AG04450 (cell line): ENCODE measurements at regions not wholly inside any gene's neighbourhood (a gene's known extent, or its start where the extent isn't known, plus 50 kb on each side); places are given as distances from the start of the nearest gene placed in this dataset.

ENCODE experiments used
- CTCF ChIA-PET: fragments of 300-600, 350-600 bp; formaldehyde crosslinking; extraction: SDS; loops from one replicate; lab custom pipeline; 2022; ENCODE audit warnings: antibody characterized with exemption, inconsistent platforms; lab: Charles Lee
- POLR2A ChIA-PET: fragments of 350-600 bp; formaldehyde crosslinking; extraction: SDS; loops from one replicate; lab custom pipeline; 2021; ENCODE audit warnings: antibody characterized with exemption, inconsistent platforms; lab: Yijun Ruan, JAX
- DNase-seq: peaks from one replicate; pipeline ENCODE4 v3.0.0-alpha.2; 2011; ENCODE audit warnings: low read depth, low spot score
- H3K27ac ChIP-seq: one replicate; pipeline ENCODE4 v1.5.1; 2012; ENCODE audit warnings: low read depth, low read length, control low read depth
- H3K27me3 ChIP-seq: one replicate; pipeline ENCODE4 v1.6.0; 2012; ENCODE audit warnings: low read length; ENCODE audit not compliant: control insufficient read depth, insufficient read depth
- H3K4me3 ChIP-seq: 2 replicates; pipeline ENCODE4 v1.5.1; 2011; ENCODE audit warnings: mild to moderate bottlenecking, low read depth, low read length, control low read depth
- H3K9me3 ChIP-seq: 2 replicates; pipeline ENCODE4 v1.5.1; 2012; ENCODE audit warnings: low read length; ENCODE audit not compliant: control insufficient read depth, insufficient read depth
- TF ChIP-seq, protein P1 (sequence below): IDR thresholded peaks from 2 replicates; pipeline ENCODE4 v1.5.1; 2011; ENCODE audit warnings: low read depth, low read length, control low read depth, inconsistent platforms

GRCh38 chr12:112586148-112586783 lies 167.5 kb downstream of the PTPN11 start:
- ChIA-PET POLR2A (no interaction called here), CTCF (no interaction called here)
- no peaks in the 10 kb centered on the region; the same call in 1 of the 2 replicates for H3K9me3 ChIP-seq
- no peak overlapping the region for H3K27ac ChIP-seq
- DNase-seq: no peak
- no peaks in the 10 kb centered on the region for H3K27me3 ChIP-seq
- TF ChIP-seq, protein P1, sequence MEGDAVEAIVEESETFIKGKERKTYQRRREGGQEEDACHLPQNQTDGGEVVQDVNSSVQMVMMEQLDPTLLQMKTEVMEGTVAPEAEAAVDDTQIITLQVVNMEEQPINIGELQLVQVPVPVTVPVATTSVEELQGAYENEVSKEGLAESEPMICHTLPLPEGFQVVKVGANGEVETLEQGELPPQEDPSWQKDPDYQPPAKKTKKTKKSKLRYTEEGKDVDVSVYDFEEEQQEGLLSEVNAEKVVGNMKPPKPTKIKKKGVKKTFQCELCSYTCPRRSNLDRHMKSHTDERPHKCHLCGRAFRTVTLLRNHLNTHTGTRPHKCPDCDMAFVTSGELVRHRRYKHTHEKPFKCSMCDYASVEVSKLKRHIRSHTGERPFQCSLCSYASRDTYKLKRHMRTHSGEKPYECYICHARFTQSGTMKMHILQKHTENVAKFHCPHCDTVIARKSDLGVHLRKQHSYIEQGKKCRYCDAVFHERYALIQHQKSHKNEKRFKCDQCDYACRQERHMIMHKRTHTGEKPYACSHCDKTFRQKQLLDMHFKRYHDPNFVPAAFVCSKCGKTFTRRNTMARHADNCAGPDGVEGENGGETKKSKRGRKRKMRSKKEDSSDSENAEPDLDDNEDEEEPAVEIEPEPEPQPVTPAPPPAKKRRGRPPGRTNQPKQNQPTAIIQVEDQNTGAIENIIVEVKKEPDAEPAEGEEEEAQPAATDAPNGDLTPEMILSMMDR: no peak
- H3K4me3 ChIP-seq: no peak overlapping the region

DNA sequence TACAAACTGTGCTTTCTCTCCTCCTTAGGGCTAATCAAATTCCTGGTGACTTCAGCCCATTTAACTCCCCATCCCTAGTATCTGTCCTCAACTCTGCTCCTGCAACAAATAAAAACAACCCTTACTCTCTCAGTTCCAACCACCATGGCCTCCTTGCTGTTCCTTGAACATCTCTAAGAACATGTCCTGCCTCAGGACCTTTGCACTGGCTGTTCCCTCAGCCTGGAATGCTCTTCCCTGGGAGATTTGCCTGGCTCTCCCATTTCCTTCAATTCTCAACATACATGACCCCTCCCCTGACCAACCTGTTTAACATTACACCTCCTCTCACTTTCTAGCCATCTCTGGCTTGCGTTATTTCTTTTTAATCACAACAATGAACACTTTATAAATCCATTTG lies 170.5 kb downstream of the PTPN11 start:
- Histone ChIP-seq H3K9me3 (no peaks in the 10 kb centered on the region; the same call in 1 of the 2 replicates), H3K27ac (no peak overlapping the region), H3K4me3 (no peak overlapping the region), H3K27me3 (no peaks in the 10 kb centered on the region)
- CTCF ChIA-PET: no interaction called here
- TF ChIP-seq, protein P1: no peak
- DNase-seq: no peak
- POLR2A ChIA-PET: no interaction called here

DNA sequence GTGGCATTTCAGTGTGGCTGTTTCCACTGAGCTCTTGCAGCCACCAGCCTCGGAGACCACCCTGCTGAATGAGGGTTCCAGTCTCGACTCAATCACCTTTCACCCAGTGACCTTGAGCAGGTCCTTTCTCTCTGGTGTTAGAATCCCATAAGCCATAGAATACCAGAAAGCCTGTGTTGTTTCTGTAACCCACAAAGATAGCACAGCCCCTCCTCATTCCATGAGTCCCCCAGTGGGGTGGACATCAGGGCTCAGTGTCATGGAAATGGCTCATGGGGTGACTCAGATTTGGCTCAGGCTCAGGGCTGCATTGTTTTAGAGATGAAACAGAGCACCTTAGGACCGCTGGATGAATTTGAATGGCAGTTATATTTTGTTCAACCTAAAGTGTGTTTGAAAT lies 171.5 kb downstream of the PTPN11 start:
- no peak for DNase-seq
- CTCF ChIA-PET: no interaction called here
- Histone ChIP-seq H3K4me3 (no peak overlapping the region), H3K27ac (no peak overlapping the region), H3K9me3 (no peaks in the 10 kb centered on the region), H3K27me3 (no peaks in the 10 kb centered on the region)
- POLR2A ChIA-PET: no interaction called here
- TF ChIP-seq, protein P1: no peak

DNA sequence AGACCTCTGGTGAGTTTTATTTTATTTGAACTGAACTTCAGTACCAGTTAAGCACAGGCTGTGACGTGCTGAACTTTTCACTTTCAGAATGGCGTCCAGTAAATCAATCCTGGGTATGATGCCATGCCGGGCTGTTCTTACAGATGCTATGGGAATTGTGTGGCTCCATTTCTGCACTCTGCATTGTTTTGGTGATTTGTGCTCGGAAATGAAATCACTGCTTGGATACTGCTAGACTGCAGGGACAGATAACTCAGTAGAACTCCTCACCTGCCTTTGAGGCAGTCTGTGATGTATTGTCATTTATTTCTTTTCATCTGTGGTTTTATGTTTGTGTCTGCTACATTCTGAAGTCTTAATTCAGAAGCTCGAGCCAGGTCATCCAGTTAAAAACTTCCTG lies 172.7 kb downstream of the PTPN11 start:
- Histone ChIP-seq H3K27ac (no peak overlapping the region), H3K4me3 (no peak overlapping the region), H3K27me3 (no peaks in the 10 kb centered on the region), H3K9me3 (no peaks in the 10 kb centered on the region)
- TF ChIP-seq, protein P1: no peak
- no peak for DNase-seq
- CTCF ChIA-PET: no interaction called here
- POLR2A ChIA-PET: no interaction called here

DNA sequence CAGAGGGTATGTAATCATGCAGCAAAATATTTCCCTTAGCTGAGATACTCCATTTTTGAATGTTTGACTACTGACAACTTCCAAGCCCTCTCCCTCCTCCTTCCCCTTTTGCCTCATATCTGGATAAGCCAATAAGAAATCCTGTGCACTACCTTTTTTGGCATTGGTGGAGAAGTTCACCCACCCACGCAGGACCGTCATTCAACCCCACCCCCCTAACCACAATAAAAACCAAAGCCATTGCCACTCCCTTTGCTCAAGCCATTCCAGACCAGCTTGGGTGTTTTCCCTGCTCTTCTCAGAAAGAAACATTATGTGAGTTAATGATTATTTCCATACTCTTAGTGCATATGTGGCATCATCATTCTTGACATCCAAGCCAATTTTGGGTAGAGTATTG lies 176.7 kb downstream of the PTPN11 start:
- no peaks in the 10 kb centered on the region for H3K9me3 ChIP-seq
- no peaks in the 10 kb centered on the region for H3K27me3 ChIP-seq
- no peak overlapping the region for H3K4me3 ChIP-seq
- TF ChIP-seq, protein P1: no peak
- CTCF ChIA-PET: no interaction called here
- H3K27ac ChIP-seq: no peak overlapping the region
- no peak for DNase-seq
- POLR2A ChIA-PET: no interaction called here
